ENCODE measurements at regions not wholly inside any gene's neighbourhood (a gene's known extent, or its start where the extent isn't known, plus 50 kb on each side); places are given as distances from the start of the nearest gene placed in this dataset.

GRCh38 chr10:10849306-10849705 lies 168.4 kb upstream of the CELF2 start:
- intact Hi-C loops (cut with micrococcal nuclease) = no loop called here
- FAIRE-seq (no peak), DNase-seq (ENCODE audit: low read depth, low spot score) (peak; percentile 23)
- Histone ChIP-seq H3K4me2 (ENCODE audit: insufficient read depth, low read length) (no peak overlapping the region), H3K27me3 (ENCODE audit: control insufficient read depth in 2 of 2, insufficient read depth in 2 of 2, low read length in 2 of 2) (no peaks in the 10 kb centered on the region), H3K79me2 (ENCODE audit: control insufficient read depth, insufficient read depth, low read length) (no peaks in the 10 kb centered on the region), H3K4me1 (ENCODE audit: control insufficient read depth, extremely low read depth, insufficient read depth, low read length) (no peaks in the 10 kb centered on the region), H3K4me3 (replicated peaks in 1 of 3; ENCODE audit: insufficient read depth in 1 of 3, low read depth in 1 of 3, low read length in 3 of 3) (no peak overlapping the region), H2AFZ (ENCODE audit: low read depth, low read length) (no peak overlapping the region), H3K36me3 (ENCODE audit: control insufficient read depth in 2 of 2, extremely low read depth in 1 of 2, insufficient read depth in 2 of 2, low read length in 2 of 2) (no peaks in the 10 kb centered on the region), H3K9me1 (replicated peaks; ENCODE audit: control insufficient read depth, extremely low read depth, insufficient read depth, low read length) (no peaks in the 10 kb centered on the region), H3K27ac (ENCODE audit: insufficient read depth, low read depth, low read length) (no peak overlapping the region), H3K9me3 (replicated peaks; ENCODE audit: control insufficient read depth, insufficient read depth, low read length) (no peaks in the 10 kb centered on the region), H3K9ac (replicated peaks; ENCODE audit: extremely low read depth, insufficient read depth, low read length) (no peak overlapping the region), H4K20me1 (replicated peaks; ENCODE audit: control insufficient read depth, extremely low read depth, insufficient read depth, low read length) (no peaks in the 10 kb centered on the region)
- TF ChIP-seq MYC (IDR thresholded peaks at IDR 0.05; ENCODE audit: low read depth, low read length) (no peak), JUN (IDR thresholded peaks at IDR 0.05; ENCODE audit: borderline replicate concordance, insufficient read depth, insufficient read length, low read depth) (no peak), POLR2AphosphoS5 (IDR thresholded peaks at IDR 0.05; ENCODE audit: insufficient read depth, low read depth, low read length) (no peak), GATA2 (IDR thresholded peaks at IDR 0.05; ENCODE audit: insufficient read depth, insufficient read length, low read depth, low read length) (no peak), MAX (IDR thresholded peaks at IDR 0.05; ENCODE audit: insufficient read depth, insufficient read length) (no peak), POLR2A (IDR thresholded peaks at IDR 0.05; ENCODE audit: low read depth, low read length) (no peak), FOS (IDR thresholded peaks at IDR 0.05; ENCODE audit: borderline replicate concordance, insufficient read depth, low read length) (no peak), EZH2 (IDR thresholded peaks at IDR 0.05; ENCODE audit: borderline replicate concordance, low read depth, low read length, severe bottlenecking) (no peak)
- TF ChIP-seq, protein P1, sequence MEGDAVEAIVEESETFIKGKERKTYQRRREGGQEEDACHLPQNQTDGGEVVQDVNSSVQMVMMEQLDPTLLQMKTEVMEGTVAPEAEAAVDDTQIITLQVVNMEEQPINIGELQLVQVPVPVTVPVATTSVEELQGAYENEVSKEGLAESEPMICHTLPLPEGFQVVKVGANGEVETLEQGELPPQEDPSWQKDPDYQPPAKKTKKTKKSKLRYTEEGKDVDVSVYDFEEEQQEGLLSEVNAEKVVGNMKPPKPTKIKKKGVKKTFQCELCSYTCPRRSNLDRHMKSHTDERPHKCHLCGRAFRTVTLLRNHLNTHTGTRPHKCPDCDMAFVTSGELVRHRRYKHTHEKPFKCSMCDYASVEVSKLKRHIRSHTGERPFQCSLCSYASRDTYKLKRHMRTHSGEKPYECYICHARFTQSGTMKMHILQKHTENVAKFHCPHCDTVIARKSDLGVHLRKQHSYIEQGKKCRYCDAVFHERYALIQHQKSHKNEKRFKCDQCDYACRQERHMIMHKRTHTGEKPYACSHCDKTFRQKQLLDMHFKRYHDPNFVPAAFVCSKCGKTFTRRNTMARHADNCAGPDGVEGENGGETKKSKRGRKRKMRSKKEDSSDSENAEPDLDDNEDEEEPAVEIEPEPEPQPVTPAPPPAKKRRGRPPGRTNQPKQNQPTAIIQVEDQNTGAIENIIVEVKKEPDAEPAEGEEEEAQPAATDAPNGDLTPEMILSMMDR (IDR thresholded peaks at IDR 0.05; ENCODE audit: extremely low read depth in 1 of 2, insufficient read depth in 1 of 2, low read depth in 1 of 2, low read length in 2 of 2) = no peak
- CTCF ChIA-PET = no interaction called here
- no TSS peak for BruUV-seq (replicated peaks)
- dilution Hi-C loops (cut with MboI; ENCODE audit: extremely low pct_ligation_motif_present, low sequenced_read_pairs) = no loop called here
- POLR2A ChIA-PET = interaction anchor here (0.7 kb wide), 1 partner anchor 25 kb away, joined by 7 read pairs; no protein-coding TSS in a partner anchor

Data from endothelial cell of umbilical vein (primary cell).